ENCODE measurements at regions not wholly inside any gene's neighbourhood (a gene's known extent, or its start where the extent isn't known, plus 50 kb on each side); places are given as distances from the start of the nearest gene placed in this dataset.

DNA sequence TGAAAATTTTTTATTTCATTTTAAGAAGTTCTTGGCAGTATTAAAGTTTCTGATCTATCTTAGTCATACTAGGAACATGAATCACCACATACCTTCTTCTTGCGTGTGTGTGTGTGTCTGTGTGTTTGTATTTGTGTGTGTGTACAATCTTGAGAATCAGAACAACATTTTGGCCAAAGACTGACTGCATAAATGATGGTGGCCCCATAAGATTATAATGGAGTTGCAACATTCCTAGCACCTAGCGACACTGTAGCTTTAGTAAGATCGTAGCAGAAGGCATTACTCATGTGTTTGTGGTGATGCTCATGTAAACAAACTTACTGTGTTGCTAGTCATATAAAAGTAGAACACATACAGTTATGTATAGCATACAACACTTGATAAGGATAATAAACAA is 205.4 kb downstream of the FAM76B start:
- ATAC-seq (no peak), DNase-seq (no peak)
- no peaks in the 10 kb centered on the region for H3K36me3 Mint-ChIP-seq
- no peak overlapping the region for H3K27ac Mint-ChIP-seq
- CTCF ChIA-PET, result no interaction called here
- H3K27me3 Mint-ChIP-seq, result no peaks in the 10 kb centered on the region
- H3K9me3 Mint-ChIP-seq (ENCODE audit: low read depth), result peaks cover 7% of the 10 kb centered on the region
- H3K4me1 Mint-ChIP-seq, result peaks cover 9% of the 10 kb centered on the region
- H3K4me3 Mint-ChIP-seq, result no peak overlapping the region

DNA sequence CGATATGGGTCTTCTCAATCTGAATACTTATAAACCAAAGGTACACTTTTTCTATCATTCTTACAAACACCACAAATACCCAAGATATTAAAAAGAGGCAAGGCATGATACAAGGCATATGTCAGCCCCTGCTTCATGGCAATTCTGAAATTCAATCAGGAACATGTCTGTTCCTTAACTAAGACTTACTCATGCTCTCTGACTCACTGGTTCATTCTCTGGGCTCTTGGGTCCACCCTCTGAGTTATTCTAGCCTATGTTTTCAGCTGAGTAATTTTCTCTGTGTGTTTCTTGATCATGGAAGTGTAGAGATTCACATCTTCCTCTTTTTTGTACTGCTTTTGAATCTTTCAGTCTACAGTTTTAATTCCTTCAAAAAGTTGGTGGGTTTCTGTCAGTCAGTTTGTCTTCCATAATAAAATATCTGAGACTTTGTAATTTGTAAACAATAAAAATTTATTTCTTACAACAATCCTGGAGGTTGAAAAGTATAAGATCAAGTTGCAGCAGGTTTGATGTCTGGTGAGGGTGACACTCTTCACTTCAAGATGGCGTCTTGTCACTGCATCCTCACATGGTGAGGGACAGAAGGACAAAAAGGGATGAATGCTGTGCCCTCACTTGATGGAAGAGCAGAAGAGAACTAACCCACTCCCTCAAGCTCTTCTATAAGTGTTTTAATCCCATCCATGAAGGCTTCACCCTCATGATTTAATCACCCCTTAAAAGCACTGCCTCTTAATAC is 211.7 kb downstream of the FAM76B start:
- no peaks in the 10 kb centered on the region for H3K36me3 Mint-ChIP-seq
- CTCF ChIA-PET, result no interaction called here
- H3K4me3 Mint-ChIP-seq, result no peak overlapping the region
- peaks cover 7% of the 10 kb centered on the region for H3K9me3 Mint-ChIP-seq (ENCODE audit: low read depth)
- no peak overlapping the region for H3K27ac Mint-ChIP-seq
- ATAC-seq (no peak), DNase-seq (no peak)
- no peaks in the 10 kb centered on the region for H3K4me1 Mint-ChIP-seq
- H3K27me3 Mint-ChIP-seq, result no peaks in the 10 kb centered on the region

DNA sequence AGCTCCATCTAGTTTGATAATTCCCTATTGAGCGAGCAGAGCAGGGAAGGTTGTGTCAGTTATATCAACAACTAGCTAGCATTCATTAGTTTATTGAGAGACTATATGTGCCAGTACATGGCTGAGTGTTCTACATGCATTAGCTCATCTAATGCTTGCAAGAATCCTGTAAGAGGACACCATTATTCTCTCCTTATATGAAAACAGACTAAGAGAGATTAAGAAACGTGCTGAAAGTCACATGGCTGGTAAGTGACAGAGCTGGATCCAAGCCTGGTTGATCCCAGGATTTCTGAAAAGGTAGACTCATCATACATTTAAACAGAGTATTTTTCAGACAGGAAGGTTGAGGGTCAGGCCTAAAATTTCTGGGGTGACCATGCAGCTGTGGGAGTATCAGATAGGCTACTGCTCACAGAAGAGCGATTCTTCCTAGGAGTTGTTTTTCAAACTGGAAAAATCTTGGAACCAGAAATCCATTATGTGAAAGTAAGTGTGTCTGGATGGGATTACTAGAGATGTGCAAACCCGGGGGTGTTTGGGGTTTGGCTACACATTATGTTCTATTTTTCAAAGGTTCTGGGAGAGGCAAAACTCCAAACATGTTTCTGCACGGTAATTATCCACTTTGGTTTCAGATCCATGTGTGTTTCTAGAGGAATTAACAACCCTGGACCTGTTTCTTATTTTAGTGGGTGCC is 213.3 kb downstream of the FAM76B start:
- H3K4me3 Mint-ChIP-seq, result no peak overlapping the region
- CTCF ChIA-PET, result no interaction called here
- DNase-seq (no peak), ATAC-seq (no peak)
- H3K27me3 Mint-ChIP-seq, result peaks cover 6% of the 10 kb centered on the region
- no peaks in the 10 kb centered on the region for H3K4me1 Mint-ChIP-seq
- peaks cover 3% of the 10 kb centered on the region for H3K9me3 Mint-ChIP-seq (ENCODE audit: low read depth)
- no peak overlapping the region for H3K27ac Mint-ChIP-seq
- H3K36me3 Mint-ChIP-seq, result no peaks in the 10 kb centered on the region

DNA sequence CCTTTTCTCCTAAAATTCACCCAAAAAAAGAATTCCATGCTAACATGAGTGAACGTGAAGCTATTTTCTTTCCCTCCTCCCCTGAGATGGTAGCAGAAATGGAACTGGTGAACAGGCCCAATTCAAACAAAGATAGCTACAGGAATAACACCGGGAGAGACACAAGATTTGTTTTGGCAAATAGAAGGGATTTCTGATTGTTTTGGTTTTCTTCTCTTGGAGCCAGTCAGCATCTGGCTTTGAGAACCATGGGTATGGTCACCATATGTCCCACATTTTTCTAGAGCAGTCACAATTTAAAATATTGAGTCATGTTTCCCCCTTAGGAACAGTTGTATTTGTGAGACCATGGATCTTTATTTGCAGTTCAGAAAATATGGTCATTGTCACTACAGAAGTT is 214.1 kb downstream of the FAM76B start:
- ATAC-seq (no peak), DNase-seq (no peak)
- no peak overlapping the region for H3K27ac Mint-ChIP-seq
- H3K4me3 Mint-ChIP-seq, result no peak overlapping the region
- peaks cover 12% of the 10 kb centered on the region for H3K27me3 Mint-ChIP-seq
- H3K4me1 Mint-ChIP-seq, result no peaks in the 10 kb centered on the region
- no peaks in the 10 kb centered on the region for H3K36me3 Mint-ChIP-seq
- CTCF ChIA-PET, result no interaction called here
- peaks cover 3% of the 10 kb centered on the region for H3K9me3 Mint-ChIP-seq (ENCODE audit: low read depth)

- Mint-ChIP-seq H3K9me3 (ENCODE audit: low read depth) (peaks cover 3% of the 10 kb centered on the region), H3K4me3 (no peak overlapping the region), H3K27me3 (peaks cover 12% of the 10 kb centered on the region), H3K36me3 (no peaks in the 10 kb centered on the region), H3K4me1 (no peaks in the 10 kb centered on the region), H3K27ac (no peak overlapping the region)
- ATAC-seq (no peak), DNase-seq (no peak)
- CTCF ChIA-PET, result interaction anchor here (1.1 kb wide), 1 partner anchor 133 kb away, joined by 3 read pairs; no protein-coding TSS in a partner anchor
Observed at GRCh38 chr11:95571718-95572260, 217.8 kb downstream of the FAM76B start.

DNA sequence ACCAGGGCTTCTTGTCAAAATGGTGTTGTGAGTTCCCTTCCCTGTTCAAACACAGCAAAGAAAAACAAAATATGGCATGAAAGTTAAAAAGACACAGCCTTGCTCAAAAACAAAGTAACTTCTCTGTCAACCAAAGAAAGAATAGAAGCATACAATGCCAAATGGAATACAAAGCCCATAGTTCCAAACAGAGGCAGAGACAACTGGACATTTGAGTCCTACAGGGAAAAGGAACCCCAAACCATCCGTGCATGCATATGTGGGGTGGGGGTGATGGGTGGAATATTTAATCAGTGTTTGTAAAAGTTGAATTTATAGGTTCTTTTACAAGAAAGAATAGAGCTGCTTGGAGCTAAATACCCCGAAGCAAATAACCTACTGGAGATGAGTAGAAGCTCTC is 218.7 kb downstream of the FAM76B start:
- Mint-ChIP-seq H3K27ac (no peak overlapping the region), H3K36me3 (no peaks in the 10 kb centered on the region), H3K27me3 (peaks cover 16% of the 10 kb centered on the region), H3K9me3 (ENCODE audit: low read depth) (peaks cover 3% of the 10 kb centered on the region), H3K4me3 (no peak overlapping the region), H3K4me1 (no peaks in the 10 kb centered on the region)
- CTCF ChIA-PET, result interaction anchor here (1.1 kb wide), 1 partner anchor 134 kb away, joined by 3 read pairs; no protein-coding TSS in a partner anchor
- DNase-seq (no peak), ATAC-seq (no peak)

- H3K36me3 Mint-ChIP-seq, result no peaks in the 10 kb centered on the region
- DNase-seq (no peak), ATAC-seq (no peak)
- no peak overlapping the region for H3K4me3 Mint-ChIP-seq
- H3K9me3 Mint-ChIP-seq (ENCODE audit: low read depth), result peaks cover 3% of the 10 kb centered on the region
- CTCF ChIA-PET, result interaction anchor here (0.9 kb wide), 1 partner anchor 24 kb away, joined by 3 read pairs; no protein-coding TSS in a partner anchor
- H3K4me1 Mint-ChIP-seq, result peaks cover 2% of the 10 kb centered on the region
- no peak overlapping the region for H3K27ac Mint-ChIP-seq
- peaks cover 16% of the 10 kb centered on the region for H3K27me3 Mint-ChIP-seq
Observed at GRCh38 chr11:95569207-95569606, 220.4 kb downstream of the FAM76B start.

GRCh38 chr11:95568281-95568680 is 221.3 kb downstream of the FAM76B start:
- ATAC-seq (no peak), DNase-seq (no peak)
- Mint-ChIP-seq H3K36me3 (no peaks in the 10 kb centered on the region), H3K4me1 (peaks cover 2% of the 10 kb centered on the region), H3K4me3 (no peak overlapping the region), H3K27ac (no peak overlapping the region), H3K9me3 (ENCODE audit: low read depth) (peaks cover 3% of the 10 kb centered on the region), H3K27me3 (peaks cover 16% of the 10 kb centered on the region)
- CTCF ChIA-PET, result no interaction called here

DNA sequence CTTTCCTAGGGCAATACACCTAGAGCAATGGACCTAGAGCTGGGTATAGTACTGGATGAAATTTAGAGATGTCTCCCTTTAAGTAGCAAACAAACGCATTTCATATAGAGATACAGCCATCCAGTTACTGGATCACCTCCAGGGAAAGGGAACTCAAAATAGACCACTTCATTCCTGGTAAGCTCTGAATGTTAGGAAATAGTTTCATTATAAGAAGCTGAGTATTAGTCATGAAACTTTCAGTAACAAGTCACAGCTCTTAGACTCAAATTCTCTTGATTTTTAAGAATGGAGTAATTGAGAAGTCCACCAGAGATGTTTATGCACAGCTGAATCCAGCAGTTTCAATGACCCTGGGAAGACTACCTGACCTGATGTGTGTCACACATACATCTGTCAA is 221.9 kb downstream of the FAM76B start:
- no peak for DNase-seq
- no peak overlapping the region for H3K4me3 Mint-ChIP-seq
- CTCF ChIA-PET, result no interaction called here
- H3K36me3 Mint-ChIP-seq, result no peaks in the 10 kb centered on the region
- ATAC-seq, result no peak
- peaks cover 16% of the 10 kb centered on the region for H3K27me3 Mint-ChIP-seq
- no peak overlapping the region for H3K27ac Mint-ChIP-seq
- peaks cover 2% of the 10 kb centered on the region for H3K4me1 Mint-ChIP-seq
- peaks cover 3% of the 10 kb centered on the region for H3K9me3 Mint-ChIP-seq (ENCODE audit: low read depth)

DNA sequence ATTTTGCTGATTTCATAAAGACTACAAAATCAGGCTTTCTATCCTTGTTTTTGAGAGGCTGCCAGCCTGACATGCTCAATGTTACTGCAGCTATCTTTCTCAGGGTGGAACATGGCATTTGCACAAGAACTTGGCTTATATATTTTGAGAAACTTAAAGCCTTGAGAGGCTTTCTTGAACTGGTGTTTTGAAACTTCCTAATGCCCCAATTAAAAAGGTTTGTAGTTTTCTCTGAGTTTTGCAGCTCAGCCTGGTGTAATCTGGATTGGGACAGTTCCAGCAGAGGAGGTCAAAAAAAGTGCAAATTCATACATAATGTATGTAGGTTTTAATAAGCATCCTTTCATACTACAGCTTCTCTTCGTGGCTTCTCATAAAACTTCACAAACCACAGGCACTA is 223.4 kb downstream of the FAM76B start:
- Mint-ChIP-seq H3K4me1 (peaks cover 2% of the 10 kb centered on the region), H3K4me3 (no peak overlapping the region), H3K27me3 (peaks cover 17% of the 10 kb centered on the region)

DNA sequence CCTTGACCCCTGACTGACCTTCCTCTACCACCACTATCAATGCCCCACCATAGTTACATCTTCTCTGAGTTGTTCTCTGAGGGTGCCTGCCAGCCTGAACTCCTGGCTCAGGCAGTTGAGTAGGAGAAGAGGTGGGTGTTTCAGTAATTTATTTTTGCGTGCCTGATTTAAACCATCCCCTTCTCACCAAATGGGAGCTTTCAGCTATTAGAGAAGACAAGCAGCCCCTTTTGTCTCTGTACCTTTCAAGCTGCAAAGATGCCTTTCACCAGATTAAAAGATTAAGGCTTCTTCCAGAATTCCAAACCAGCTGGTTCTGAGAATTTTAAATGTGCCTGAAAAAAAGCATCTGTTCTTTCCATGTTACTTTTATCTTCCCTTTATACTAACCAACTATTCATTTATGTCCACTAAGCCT is 223.8 kb downstream of the FAM76B start:
- peaks cover 3% of the 10 kb centered on the region for H3K9me3 Mint-ChIP-seq (ENCODE audit: low read depth)
- H3K4me3 Mint-ChIP-seq, result no peak overlapping the region
- H3K27ac Mint-ChIP-seq, result no peak overlapping the region
- H3K36me3 Mint-ChIP-seq, result no peaks in the 10 kb centered on the region
- peaks cover 13% of the 10 kb centered on the region for H3K27me3 Mint-ChIP-seq
- DNase-seq (no peak), ATAC-seq (no peak)
- CTCF ChIA-PET, result no interaction called here
- H3K4me1 Mint-ChIP-seq, result peaks cover 2% of the 10 kb centered on the region

More for the DNA sequence above, 223.4 kb downstream of the FAM76B start:
- no peak overlapping the region for H3K27ac Mint-ChIP-seq
- CTCF ChIA-PET, result no interaction called here
- H3K9me3 Mint-ChIP-seq (ENCODE audit: low read depth), result peaks cover 3% of the 10 kb centered on the region
- ATAC-seq, result no peak
- no peak for DNase-seq
- H3K36me3 Mint-ChIP-seq, result no peaks in the 10 kb centered on the region

GRCh38 chr11:95563859-95564258 is 225.7 kb downstream of the FAM76B start:
- no peak overlapping the region for H3K4me3 Mint-ChIP-seq
- no peaks in the 10 kb centered on the region for H3K9me3 Mint-ChIP-seq (ENCODE audit: low read depth)
- no peaks in the 10 kb centered on the region for H3K36me3 Mint-ChIP-seq
- ATAC-seq (no peak), DNase-seq (no peak)
- H3K4me1 Mint-ChIP-seq, result peaks cover 2% of the 10 kb centered on the region
- no peak overlapping the region for H3K27ac Mint-ChIP-seq
- H3K27me3 Mint-ChIP-seq, result peaks cover 11% of the 10 kb centered on the region
- CTCF ChIA-PET, result interaction anchor here (0.6 kb wide), 1 partner anchor 113 kb away, joined by 3 read pairs; no protein-coding TSS in a partner anchor

DNA sequence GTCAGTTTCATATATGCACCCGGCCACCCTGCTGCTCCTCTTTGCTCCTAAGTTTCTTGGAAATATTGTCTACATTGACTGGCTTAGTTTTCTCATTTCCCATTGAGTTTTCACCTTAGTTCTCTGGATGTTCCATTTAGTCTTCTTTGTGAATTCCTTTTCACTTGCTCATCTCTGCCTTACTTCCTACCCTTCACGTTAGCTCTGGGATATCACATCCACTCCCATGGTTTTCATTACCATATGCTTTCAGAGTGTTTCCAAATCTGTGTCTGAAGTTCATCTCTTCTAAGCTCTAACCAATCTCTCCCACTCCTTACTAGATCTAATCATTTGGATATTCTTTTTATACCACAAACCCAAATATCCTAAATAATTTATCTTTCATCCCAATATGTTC is 226.4 kb downstream of the FAM76B start:
- H3K27ac Mint-ChIP-seq, result no peak overlapping the region
- H3K36me3 Mint-ChIP-seq, result no peaks in the 10 kb centered on the region
- DNase-seq (no peak), ATAC-seq (no peak)
- peaks cover 2% of the 10 kb centered on the region for H3K4me1 Mint-ChIP-seq
- no peak overlapping the region for H3K4me3 Mint-ChIP-seq
- CTCF ChIA-PET, result no interaction called here
- no peaks in the 10 kb centered on the region for H3K9me3 Mint-ChIP-seq (ENCODE audit: low read depth)
- peaks cover 11% of the 10 kb centered on the region for H3K27me3 Mint-ChIP-seq

All from activated CD8-positive, alpha-beta memory T cell treated with anti-CD3 and anti-CD28 coated beads, Interleukin-2, amount 10 ng/mL, durations not matched to agents 7 days and 5 days (primary cell).